ENCODE measurements at regions not wholly inside any gene's neighbourhood (a gene's known extent, or its start where the extent isn't known, plus 50 kb on each side); places are given as distances from the start of the nearest gene placed in this dataset.

- TF ChIP-seq CTCF (IDR thresholded peaks at IDR 0.05; ENCODE audit: low read depth, low read length) (no peak), POLR2A (IDR thresholded peaks at IDR 0.05; ENCODE audit: extremely low read depth, insufficient read length) (no peak), MAX (IDR thresholded peaks at IDR 0.05; ENCODE audit: low read depth, low read length) (no peak)
Measured at GRCh38 chr11:113615773-113616172, 90.3 kb downstream of the TMPRSS5 start.

All from NB4 (cell line).